T47D (cell line): ENCODE measurements at regions not wholly inside any gene's neighbourhood (a gene's known extent, or its start where the extent isn't known, plus 50 kb on each side); places are given as distances from the start of the nearest gene placed in this dataset.

Experiments
- DNase-seq, 2 experiments: peaks; one replicate each; pipeline versions ENCODE4 v3.0.0 to v3.0.0-alpha.2; 2011 to 2012; ENCODE audit warnings: low read depth in 1 of 2, low spot score in 1 of 2
- JUND ChIP-seq: IDR thresholded peaks from 2 replicates; pipeline ENCODE4 v1.6.1; 2012; ENCODE audit warnings: low read depth
- in situ Hi-C: cut with HindIII; loops from 2 replicates; pipeline ENCODE4 v1.10.0; 2016; ENCODE audit warnings: low sequenced_read_pairs, low pct_unique_long_range_greater_than_20kb

DNA sequence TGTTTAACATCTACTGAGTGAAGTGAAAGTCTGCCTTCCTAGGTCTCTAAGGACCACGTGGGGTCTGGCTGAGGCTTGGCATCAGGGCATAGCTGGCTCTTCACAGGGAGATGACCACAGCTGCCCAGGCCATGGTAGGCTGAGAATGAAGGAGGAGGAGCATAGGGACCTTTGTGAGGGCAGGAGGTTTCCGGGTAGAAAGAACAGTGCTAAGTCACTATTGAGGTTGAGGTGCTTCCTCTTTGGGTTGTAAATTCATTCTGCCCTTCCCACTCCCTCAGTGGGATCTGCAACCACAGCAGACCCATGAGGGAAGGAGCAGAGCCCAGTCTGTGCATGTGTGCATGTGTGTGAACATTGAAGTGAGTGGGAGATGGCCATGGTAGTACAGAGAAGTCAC is 909.6 kb downstream of the VRK1 start:
- DNase-seq, result no peak
- in situ Hi-C loops, result no loop called here

DNA sequence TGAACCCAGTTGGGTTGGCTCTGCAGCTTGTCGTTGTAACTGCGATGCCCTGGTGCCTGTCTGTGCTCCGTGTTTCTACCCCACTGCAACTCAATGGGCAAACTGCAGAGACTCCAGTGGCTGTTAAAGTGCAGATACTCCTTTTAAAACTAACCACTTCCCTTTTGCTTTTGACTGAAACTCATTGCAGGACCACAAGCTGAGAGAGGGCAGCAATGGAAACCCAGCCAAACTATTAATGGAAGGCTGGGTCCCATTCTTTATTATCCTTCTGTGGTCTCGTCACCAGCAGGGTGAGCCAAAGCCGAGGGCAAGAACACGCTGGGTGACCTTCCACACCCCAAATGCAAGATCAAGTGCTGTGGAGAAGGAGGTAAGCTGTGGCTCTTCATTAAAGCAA is 910.4 kb downstream of the VRK1 start:
- no peak for TF ChIP-seq JUND
- DNase-seq, result no peak
- in situ Hi-C loops, result no loop called here

More for the DNA sequence above, 909.6 kb downstream of the VRK1 start:
- no peak for TF ChIP-seq JUND

DNA sequence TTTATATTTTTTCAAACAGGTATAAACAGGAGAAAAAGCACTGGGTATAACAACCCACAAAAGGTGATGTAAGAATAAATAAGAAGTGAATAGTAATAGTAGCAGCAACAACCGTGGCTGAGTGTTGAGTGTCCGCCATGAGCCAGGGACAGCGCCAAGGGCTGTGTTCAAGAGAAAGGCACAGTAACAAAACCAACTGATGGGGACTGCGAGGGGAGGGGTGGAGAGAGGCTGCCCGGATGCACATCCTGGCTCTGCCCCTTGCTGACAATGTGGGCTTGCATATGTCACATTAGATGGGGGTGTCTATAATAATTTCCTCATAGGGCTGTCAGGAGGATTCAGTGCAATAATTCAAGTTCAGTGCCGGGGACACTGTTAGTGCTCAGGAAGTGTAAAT is 912.4 kb downstream of the VRK1 start:
- in situ Hi-C loops, result no loop called here
- no peak for DNase-seq
- TF ChIP-seq JUND, result no peak

DNA sequence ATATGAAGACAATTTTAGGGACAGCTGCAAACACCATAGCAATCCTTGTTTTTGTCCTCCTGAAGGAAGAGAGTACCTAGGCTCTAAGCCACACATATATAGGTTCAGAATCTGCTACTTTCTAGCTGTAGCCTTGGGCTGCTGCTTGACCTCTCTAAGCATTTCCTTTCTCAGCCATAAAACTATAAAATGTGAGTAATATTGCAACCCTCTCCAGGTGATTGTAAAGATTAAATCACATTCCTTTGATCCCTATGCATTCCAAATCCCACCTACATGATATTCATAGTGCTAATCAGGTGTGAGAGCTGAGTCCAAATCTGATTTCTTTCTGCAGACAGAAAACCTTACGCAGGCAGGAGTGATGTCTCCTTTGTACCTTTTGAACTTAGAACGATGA is 913.5 kb downstream of the VRK1 start:
- TF ChIP-seq JUND, result no peak
- in situ Hi-C loops, result no loop called here
- DNase-seq, result no peak

DNA sequence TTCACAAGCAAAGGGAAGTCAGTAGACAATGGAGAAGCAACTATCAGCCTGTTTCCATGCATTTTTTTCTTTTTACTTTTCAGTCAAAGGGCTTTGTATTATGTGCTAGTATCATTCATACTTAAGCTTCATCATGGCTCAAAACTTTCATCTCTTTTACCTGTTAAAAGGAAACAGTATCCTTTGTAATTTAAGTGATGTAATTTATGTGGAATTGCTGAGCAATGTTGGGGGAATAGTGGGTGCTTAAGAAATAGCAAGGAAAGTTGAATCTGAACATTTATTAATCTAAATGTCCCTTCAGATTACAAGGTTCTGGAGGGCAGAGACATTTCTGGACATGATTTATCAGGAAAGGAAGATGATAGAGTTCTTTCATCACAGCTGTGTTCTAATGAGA is 915.3 kb downstream of the VRK1 start:
- in situ Hi-C loops, result no loop called here
- no peak for TF ChIP-seq JUND
- no peak for DNase-seq

DNA sequence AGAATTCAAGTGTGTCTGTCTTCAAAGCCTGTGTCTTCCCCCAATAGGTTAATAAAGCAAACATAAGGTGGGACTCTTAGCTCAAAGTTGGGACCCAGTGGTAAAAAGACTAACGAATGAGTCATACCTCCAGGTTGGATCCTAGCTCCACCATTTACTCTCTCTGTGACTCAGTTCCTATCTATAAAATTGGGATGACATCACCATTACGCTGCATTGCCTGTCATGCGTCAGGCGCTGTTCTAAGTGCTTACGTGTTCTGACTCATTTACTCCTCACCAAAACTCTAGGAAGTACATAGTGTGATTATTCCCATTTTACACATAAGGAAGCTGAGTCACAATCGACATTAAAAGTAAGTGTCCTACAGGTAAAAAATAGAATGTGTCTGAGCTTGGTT is 915.8 kb downstream of the VRK1 start:
- in situ Hi-C loops, result no loop called here
- no peak for DNase-seq
- no peak for TF ChIP-seq JUND

DNA sequence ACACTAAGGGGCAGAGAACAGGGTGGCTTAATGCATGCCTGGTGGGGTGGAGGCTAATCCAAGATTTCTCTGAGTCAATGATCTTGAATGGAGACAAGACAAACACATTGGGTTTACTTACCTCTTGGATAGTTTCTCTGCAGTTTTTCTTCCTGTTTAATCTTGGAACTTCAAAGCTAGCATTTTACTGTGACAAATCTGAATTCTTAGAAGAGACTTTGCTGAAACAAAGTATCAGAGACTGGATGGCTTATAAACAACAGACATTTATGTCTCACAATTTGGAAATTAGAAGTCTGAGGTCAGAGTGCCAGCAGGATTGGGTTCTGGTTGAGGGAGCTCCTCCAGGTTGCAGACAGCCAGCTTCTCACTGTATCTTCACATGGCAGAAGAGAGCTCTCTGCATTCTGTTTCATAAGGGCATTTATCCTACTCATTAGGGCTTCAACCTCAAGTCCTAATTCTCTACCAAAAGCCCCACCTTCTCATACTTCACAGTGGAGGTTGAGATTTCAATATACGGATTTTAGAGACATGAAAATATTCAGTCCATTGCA is 921.8 kb downstream of the VRK1 start:
- no peak for DNase-seq
- no peak for TF ChIP-seq JUND
- in situ Hi-C loops, result no loop called here

DNA sequence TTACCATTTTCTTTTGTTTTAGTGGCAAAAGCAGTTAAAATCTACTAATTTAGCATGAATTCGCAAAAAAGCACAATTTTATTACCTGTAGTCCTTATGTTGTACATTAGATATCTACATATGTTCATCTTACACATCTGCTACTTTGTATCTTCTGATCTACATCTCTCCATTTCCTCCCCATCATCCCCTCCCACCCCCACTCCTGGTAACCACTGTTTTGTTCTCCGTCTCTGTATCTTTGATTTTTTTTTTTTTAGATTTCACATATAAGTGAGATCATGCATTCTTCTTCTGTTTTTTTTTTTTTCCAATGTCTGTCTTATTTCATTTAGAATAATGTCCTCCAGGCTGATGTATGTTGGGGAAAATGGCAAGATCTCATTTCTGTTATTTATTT is 922.7 kb downstream of the VRK1 start:
- in situ Hi-C loops, result no loop called here
- DNase-seq, result no peak
- TF ChIP-seq JUND, result no peak

DNA sequence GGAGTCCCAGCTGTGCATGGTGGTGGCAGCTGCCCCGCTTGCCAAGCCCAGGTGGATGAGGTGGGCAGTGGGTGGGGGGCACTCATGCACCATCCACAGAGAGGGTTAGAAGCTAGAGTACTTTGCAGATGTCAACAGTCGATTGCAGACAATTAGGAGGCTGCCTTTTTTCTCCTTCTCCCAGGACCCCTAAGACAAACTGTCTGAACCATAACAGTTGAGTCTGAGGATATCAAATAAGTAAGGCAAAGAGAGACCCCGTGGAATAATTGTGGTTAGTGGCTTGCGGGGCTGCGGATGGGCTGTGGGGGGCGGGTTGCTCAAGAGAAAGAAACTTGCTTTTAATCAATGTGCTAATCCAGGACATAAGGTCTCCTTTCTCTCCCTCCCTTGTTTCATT is 926.2 kb downstream of the VRK1 start:
- DNase-seq, result no peak
- in situ Hi-C loops, result no loop called here
- no peak for TF ChIP-seq JUND

DNA sequence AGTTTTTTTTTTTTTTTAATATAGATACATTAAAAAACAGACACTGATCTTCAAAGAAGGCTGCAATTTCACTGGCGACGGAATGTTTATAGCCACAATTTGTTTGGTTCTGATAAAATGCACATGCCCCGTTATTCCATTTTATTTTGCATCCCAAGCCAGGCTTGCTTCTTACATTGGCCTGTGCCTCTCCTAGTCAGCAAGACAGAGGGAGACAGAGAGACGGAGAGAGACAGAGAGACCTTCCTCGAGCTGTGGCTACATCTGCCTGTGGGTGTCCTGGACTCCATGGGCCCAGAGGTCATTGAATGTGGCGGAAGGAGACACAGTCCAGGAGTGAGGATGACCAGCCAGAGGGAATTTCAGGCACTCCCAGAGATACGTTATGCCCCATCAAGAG is 926.6 kb downstream of the VRK1 start:
- TF ChIP-seq JUND, result no peak
- in situ Hi-C loops, result no loop called here
- peak; percentile 18 to 68 for DNase-seq

DNA sequence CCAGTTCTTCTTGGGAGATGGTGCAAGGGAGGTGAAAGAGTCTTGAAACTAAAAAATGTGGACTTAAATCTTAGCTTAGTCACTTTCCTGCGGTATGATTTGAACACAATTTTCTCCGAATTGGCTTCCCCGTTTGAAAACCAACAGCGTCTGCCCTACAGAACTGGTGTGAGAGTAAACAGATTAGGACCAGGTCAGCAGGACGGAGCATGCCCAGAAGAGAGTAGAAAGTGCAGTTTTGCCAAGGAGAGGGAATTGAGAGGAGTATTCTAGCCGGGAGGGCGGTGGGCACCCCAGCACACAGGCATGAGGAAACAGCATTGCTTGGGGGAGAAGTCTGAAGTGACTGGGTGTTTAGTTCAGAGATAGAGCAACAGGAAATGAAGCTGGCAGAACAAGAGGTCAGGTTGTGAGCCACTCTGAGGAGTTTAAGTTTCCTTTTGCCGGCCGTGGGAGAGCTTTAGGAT is 927.1 kb downstream of the VRK1 start:
- in situ Hi-C loops, result no loop called here
- peak; percentile 38 to 43 for DNase-seq
- no peak for TF ChIP-seq JUND

DNA sequence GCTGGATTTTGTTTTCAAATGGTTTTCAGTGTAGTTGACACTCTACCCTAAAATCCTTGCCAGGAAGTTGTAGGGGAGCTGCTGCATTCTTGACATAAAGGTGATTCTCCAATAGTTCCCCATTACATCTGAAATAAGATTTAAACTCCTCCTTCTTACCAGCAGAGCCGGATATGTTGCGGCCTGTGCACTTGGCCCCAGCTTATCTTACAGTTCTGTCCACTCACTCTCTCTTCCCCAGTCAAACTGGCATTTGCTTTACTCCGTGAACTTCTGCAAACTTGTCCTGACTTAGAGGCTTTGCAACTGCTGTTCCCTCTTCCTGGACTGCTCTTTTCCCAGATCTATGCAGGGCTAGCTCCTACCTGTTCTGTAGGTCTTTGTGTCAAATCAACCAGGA is 929.5 kb downstream of the VRK1 start:
- no peak for TF ChIP-seq JUND
- DNase-seq, result no peak
- in situ Hi-C loops, result no loop called here

DNA sequence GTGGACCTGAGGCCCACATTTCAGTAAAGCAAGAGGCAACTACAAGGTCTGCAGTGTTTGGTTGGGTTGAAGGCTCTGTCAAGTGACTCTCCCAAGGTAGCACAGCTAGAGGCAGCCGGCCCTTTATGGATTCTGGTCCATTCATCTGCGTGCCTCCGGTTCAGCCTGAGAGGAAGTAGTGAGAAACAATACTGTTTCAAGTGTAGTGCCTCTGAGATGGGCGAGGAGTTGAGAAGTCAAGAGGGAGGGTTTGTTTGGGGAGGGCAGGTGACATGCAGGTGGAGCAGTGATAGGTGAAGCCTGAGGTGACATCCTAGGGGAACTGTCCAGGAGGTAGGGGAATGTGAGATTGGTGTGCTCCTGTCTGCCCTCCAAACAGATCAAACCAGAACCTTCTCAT is 933.5 kb downstream of the VRK1 start:
- TF ChIP-seq JUND, result no peak
- DNase-seq, result no peak
- in situ Hi-C loops, result no loop called here

DNA sequence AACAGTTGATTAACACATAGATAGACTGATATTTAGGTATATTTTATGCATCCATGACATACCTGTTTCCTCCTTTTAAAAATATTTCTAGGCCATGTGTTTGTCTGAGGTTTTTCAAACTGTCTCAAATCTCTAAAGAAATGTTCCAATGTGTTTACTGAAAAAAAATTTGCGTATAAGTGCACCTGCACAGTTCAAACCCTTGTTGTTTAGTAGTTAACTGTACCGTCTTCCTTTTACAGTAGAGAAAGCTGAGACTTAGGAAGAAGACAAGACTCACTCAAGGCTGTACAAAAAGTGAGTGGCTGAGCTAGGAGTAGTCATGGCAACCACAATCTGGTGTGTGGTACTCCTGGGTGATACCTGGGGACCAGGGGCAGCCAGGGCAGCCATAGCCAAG is 934.6 kb downstream of the VRK1 start:
- TF ChIP-seq JUND, result no peak
- no peak for DNase-seq
- in situ Hi-C loops, result no loop called here
